ENCODE measurements at regions not wholly inside any gene's neighbourhood (a gene's known extent, or its start where the extent isn't known, plus 50 kb on each side); places are given as distances from the start of the nearest gene placed in this dataset.

DNA sequence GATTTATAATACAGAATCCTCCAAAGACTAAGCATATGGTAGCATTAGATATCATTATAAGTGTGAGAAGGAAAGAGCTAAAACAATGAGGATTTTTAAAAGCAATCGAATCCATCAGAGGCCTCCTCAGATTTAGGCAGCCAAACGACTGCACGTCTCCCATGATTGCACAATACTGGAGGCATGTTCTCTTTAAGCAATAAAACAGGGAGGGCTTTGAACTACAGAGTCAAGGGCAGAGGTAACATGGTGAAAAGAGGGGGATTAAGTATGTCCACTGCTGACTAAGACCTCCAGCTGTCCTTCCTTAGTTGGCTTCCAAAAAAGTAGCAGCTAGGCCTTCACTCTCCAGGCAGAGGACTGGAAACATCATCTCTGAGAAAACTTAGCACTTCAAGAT is 298.7 kb upstream of the RGMB start:
- Histone ChIP-seq H2BK15ac (ENCODE audit: low read depth, low read length) (0 out of 3 replicates have a peak overlapping the region, but pooled peaks have one; percentile 26), H3K9me1 (ENCODE audit: insufficient read depth, low read length) (no peaks in the 10 kb centered on the region), H2BK120ac (ENCODE audit: low read depth, low read length) (peak overlapping the region; percentile 11; the same call in 1 of the 2 replicates), H4K8ac (ENCODE audit: low read depth in 2 of 2, low read length in 2 of 2) (no peak overlapping the region), H3K4me1 (ENCODE audit: control insufficient read depth, insufficient read depth, low read length) (peaks cover 4% of the 10 kb centered on the region), H3K9me3 (ENCODE audit: control insufficient read depth, insufficient read depth, low read length) (no peaks in the 10 kb centered on the region), H4K5ac (ENCODE audit: low read depth, low read length) (peak overlapping the region; percentile 1; the same call in 1 of the 2 replicates), H2AFZ (replicated peaks; ENCODE audit: low read length, poor library complexity) (no peak overlapping the region), H3K9ac (ENCODE audit: low read depth, low read length) (no peak overlapping the region), H4K91ac (ENCODE audit: insufficient read depth, low read depth, low read length) (no peak overlapping the region), H2AK5ac (ENCODE audit: low read depth, low read length) (no peak overlapping the region), H2BK20ac (ENCODE audit: low read depth, low read length) (0 out of 2 replicates have a peak overlapping the region, but pooled peaks have one; percentile 14), H3K56ac (ENCODE audit: extremely low read depth, insufficient read depth, low read length) (no peak overlapping the region), H2BK5ac (ENCODE audit: low read depth, low read length, poor library complexity, severe bottlenecking) (no peak overlapping the region), H2AK9ac (replicated peaks; ENCODE audit: low read depth, low read length, poor library complexity) (no peak overlapping the region), H3K14ac (replicated peaks; ENCODE audit: low read depth, low read length) (peak overlapping the region; percentile 58), H3K23ac (ENCODE audit: low read depth, low read length) (no peak overlapping the region), H3K36me3 (ENCODE audit: control insufficient read depth, insufficient read depth, low read length) (no peaks in the 10 kb centered on the region), H3K27me3 (ENCODE audit: control insufficient read depth, insufficient read depth, low read length) (no peaks in the 10 kb centered on the region), H3K79me1 (ENCODE audit: low read depth in 1 of 2, low read length in 2 of 2) (no peaks in the 10 kb centered on the region), H3K27ac (ENCODE audit: insufficient read depth, low read length) (no peak overlapping the region), H3K4me3 (ENCODE audit: insufficient read depth, low read depth, low read length) (no peak overlapping the region), H3K4me2 (ENCODE audit: low read depth, low read length) (no peak overlapping the region), H3K4ac (ENCODE audit: low read depth, low read length) (no peak overlapping the region), H4K20me1 (ENCODE audit: insufficient read depth, low read length) (no peaks in the 10 kb centered on the region), H3K18ac (ENCODE audit: low read depth, low read length) (peak overlapping the region; percentile 31)
- dilution Hi-C loops (cut with HindIII; ENCODE audit: low sequenced_read_pairs, unreplicated experiment), result no loop called here
- DNase-seq (no peak), ATAC-seq (ENCODE audit: low read depth) (no peak)
- 80% methylated on average over 1 of the region's 3 CpGs; no CpG with 5 or more reads in 1 of the 2 experiments for WGBS, 2 experiments (ENCODE audit: extremely low coverage in 2 of 2, insufficient read length in 1 of 2)
- POLR2A ChIA-PET (ENCODE audit: unreplicated experiment), result no interaction called here
- in situ Hi-C loops (cut with MboI; ENCODE audit: low sequenced_read_pairs), result no loop called here
- CTCF ChIA-PET, result interaction anchor here (1.6 kb wide), 1 partner anchor 294 kb away, joined by 6 read pairs; no protein-coding TSS in a partner anchor
- BruUV-seq (replicated peaks), result no TSS peak
- TF ChIP-seq CEBPB (IDR thresholded peaks at IDR 0.05; ENCODE audit: low read depth, low read length) (peak; percentile 88), NFE2L2 (IDR thresholded peaks at IDR 0.05; ENCODE audit: low read depth, low read length) (no peak)
- intact Hi-C loops (cut with micrococcal nuclease), result no loop called here
